T-helper 17 cell (primary cell): ENCODE measurements at regions not wholly inside any gene's neighbourhood (a gene's known extent, or its start where the extent isn't known, plus 50 kb on each side); places are given as distances from the start of the nearest gene placed in this dataset.

ENCODE experiments used
- ATAC-seq: fragments of 150-1000 bp; cut with Tn5 transposase; 2 replicates; pipeline ENCODE4 v1.10.0; 2021; ENCODE audit warnings: mild to moderate bottlenecking, moderate library complexity
- DNase-seq, 3 donors: peaks; one replicate each; pipeline versions ENCODE4 v3.0.0 to v3.0.0-alpha.2; 2020 to 2021
- H3K9me3 ChIP-seq: one replicate; pipeline ENCODE4 v1.7.0; 2013; ENCODE audit warnings: low read length, mild to moderate bottlenecking; ENCODE audit not compliant: control insufficient read depth, poor library complexity, severe bottlenecking
- H3K27ac Mint-ChIP-seq: one replicate; pipeline ENCODE4 v1.8.0; 2022; ENCODE audit warnings: mild to moderate bottlenecking, moderate library complexity, mixed read lengths
- H3K27me3 Mint-ChIP-seq: one replicate; pipeline ENCODE4 v1.8.0; 2022; ENCODE audit warnings: mixed read lengths
- H3K36me3 Mint-ChIP-seq: one replicate; pipeline ENCODE4 v1.8.0; 2022; ENCODE audit warnings: low read depth, mixed read lengths
- H3K4me1 Mint-ChIP-seq: one replicate; pipeline ENCODE4 v1.8.0; 2022; ENCODE audit warnings: mild to moderate bottlenecking, mixed read lengths
- H3K4me3 Mint-ChIP-seq: one replicate; pipeline ENCODE4 v1.8.0; 2022; ENCODE audit warnings: mild to moderate bottlenecking, moderate library complexity, mixed read lengths

DNA sequence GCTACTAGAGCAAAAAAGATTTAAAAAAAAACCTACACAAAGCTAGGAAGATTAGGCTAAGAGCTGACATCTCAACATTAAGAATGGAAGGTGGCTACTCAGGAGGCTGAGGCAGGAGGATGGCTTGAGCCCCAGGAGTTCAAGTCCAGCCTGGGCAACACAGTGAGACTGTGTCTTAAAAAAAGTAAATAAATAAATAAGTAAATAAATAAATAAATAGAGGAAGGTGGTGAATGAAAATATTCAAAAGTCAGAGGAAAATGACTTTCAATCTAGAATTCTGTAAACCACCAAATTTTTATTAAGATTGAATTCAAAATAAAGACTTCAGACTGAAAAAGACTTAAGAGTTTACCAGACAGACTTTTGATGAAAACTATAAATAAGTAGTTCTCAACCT is 50.9 kb upstream of the TMPRSS2 start:
- no peaks in the 10 kb centered on the region for H3K9me3 ChIP-seq
- Mint-ChIP-seq H3K4me1 (peaks cover 2% of the 10 kb centered on the region), H3K27me3 (peaks cover 34% of the 10 kb centered on the region), H3K4me3 (no peak overlapping the region), H3K27ac (no peak overlapping the region), H3K36me3 (peaks cover 6% of the 10 kb centered on the region)
- no peak for DNase-seq
- ATAC-seq = no peak

DNA sequence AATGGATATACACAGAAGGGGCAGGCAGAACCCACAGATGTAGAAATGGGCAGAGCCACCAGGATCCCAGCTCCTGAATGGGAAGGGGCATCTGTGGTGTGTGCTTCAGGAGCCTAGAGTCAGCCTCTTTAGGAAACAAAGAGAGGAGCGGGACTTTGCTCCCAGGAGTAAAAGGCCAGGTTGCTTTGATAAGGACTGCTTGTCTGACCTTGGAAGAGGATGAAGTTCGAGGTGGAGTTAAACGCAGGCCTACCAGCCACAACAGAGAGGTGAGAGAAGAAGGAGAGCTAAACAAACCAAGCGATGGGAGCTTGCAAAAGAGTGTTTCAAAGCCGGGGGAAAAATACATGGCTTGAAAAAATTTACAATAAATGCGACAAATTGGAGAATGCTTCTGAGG is 49.9 kb upstream of the TMPRSS2 start:
- ATAC-seq (no peak), DNase-seq (no peak)
- Mint-ChIP-seq H3K4me3 (no peak overlapping the region), H3K36me3 (peaks cover 4% of the 10 kb centered on the region), H3K27ac (peak overlapping the region; percentile 60), H3K4me1 (peaks cover 2% of the 10 kb centered on the region), H3K27me3 (peaks cover 31% of the 10 kb centered on the region)
- no peaks in the 10 kb centered on the region for H3K9me3 ChIP-seq
